ENCODE measurements at regions not wholly inside any gene's neighbourhood (a gene's known extent, or its start where the extent isn't known, plus 50 kb on each side); places are given as distances from the start of the nearest gene placed in this dataset.
"Not testable (repeated sequence)": the region's sequence is repeated elsewhere in the genome, so short reads cannot be mapped to it uniquely, and the experiment has no call there.

- DNase-seq (ENCODE audit: low spot score) = no peak
Measured at GRCh38 chr10:11691319-11691755, 50.8 kb upstream of the ECHDC3 start.

- no peak for DNase-seq (ENCODE audit: low spot score)
Measured at GRCh38 chr10:11689945-11690736, 52.0 kb upstream of the ECHDC3 start.

GRCh38 chr10:11688448-11688795 is 53.8 kb upstream of the ECHDC3 start:
- DNase-seq (ENCODE audit: low spot score) = not testable (repeated sequence)

- no peak for DNase-seq (ENCODE audit: low spot score)
Measured at GRCh38 chr10:11687779-11688447, 54.3 kb upstream of the ECHDC3 start.

- DNase-seq (ENCODE audit: low spot score) = no peak
Measured at GRCh38 chr10:11687357-11687771, 54.8 kb upstream of the ECHDC3 start.

GRCh38 chr10:11685787-11686218 is 56.4 kb upstream of the ECHDC3 start:
- peak; percentile 54 for DNase-seq (ENCODE audit: low spot score)

GRCh38 chr10:11684717-11685645 is 57.2 kb upstream of the ECHDC3 start:
- peak; percentile 43 for DNase-seq (ENCODE audit: low spot score)

GRCh38 chr10:11684341-11684716 is 57.9 kb upstream of the ECHDC3 start:
- DNase-seq (ENCODE audit: low spot score) = not testable (repeated sequence)

- DNase-seq (ENCODE audit: low spot score) = no peak
Measured at GRCh38 chr10:11683529-11684320, 58.5 kb upstream of the ECHDC3 start.

GRCh38 chr10:11682851-11683250 is 59.3 kb upstream of the ECHDC3 start:
- no peak for DNase-seq (ENCODE audit: low spot score)

GRCh38 chr10:11682267-11682683 is 59.9 kb upstream of the ECHDC3 start:
- DNase-seq (ENCODE audit: low spot score) = no peak

GRCh38 chr10:11680496-11680895 is 61.7 kb upstream of the ECHDC3 start:
- DNase-seq (ENCODE audit: low spot score) = no peak

- no peak for DNase-seq (ENCODE audit: low spot score)
Measured at GRCh38 chr10:11679946-11680345, 62.2 kb upstream of the ECHDC3 start.

- DNase-seq (ENCODE audit: low spot score) = no peak
Measured at GRCh38 chr10:11678074-11678793, 63.9 kb upstream of the ECHDC3 start.

- DNase-seq (ENCODE audit: low spot score) = no peak
Measured at GRCh38 chr10:11677480-11677879, 64.7 kb upstream of the ECHDC3 start.

- no peak for DNase-seq (ENCODE audit: low spot score)
Measured at GRCh38 chr10:11673346-11674280, 62.2 kb upstream of the USP6NL start.

- no peak for DNase-seq (ENCODE audit: low spot score)
Measured at GRCh38 chr10:11672836-11673235, 61.4 kb upstream of the USP6NL start.

- DNase-seq (ENCODE audit: low spot score) = no peak
Measured at GRCh38 chr10:11670381-11670780, 58.9 kb upstream of the USP6NL start.

GRCh38 chr10:11668847-11669610 is 57.6 kb upstream of the USP6NL start:
- no peak for DNase-seq (ENCODE audit: low spot score)

Measured in hematopoietic multipotent progenitor cell treated with erythropoietin and hydrocortisone succinate and interleukin-3 and kit ligand, for 17 days (in vitro differentiated cells).